Nephron progenitor cell (in vitro differentiated cells): ENCODE measurements at regions not wholly inside any gene's neighbourhood (a gene's known extent, or its start where the extent isn't known, plus 50 kb on each side); places are given as distances from the start of the nearest gene placed in this dataset.

Source experiments
- DNase-seq: peaks from one replicate; pipeline ENCODE4 v3.0.0; 2021
- H3K27ac Mint-ChIP-seq: 2 replicates; pipeline ENCODE4 v1.8.0; 2021; ENCODE audit warnings: mild to moderate bottlenecking, moderate library complexity, mixed read lengths
- H3K27me3 Mint-ChIP-seq: 2 replicates; pipeline ENCODE4 v1.8.0; 2021; ENCODE audit warnings: mild to moderate bottlenecking, low read depth, mixed read lengths; ENCODE audit not compliant: poor library complexity
- H3K36me3 Mint-ChIP-seq: 2 replicates; pipeline ENCODE4 v1.8.0; 2021; ENCODE audit warnings: low read depth, mixed read lengths
- H3K4me1 Mint-ChIP-seq: 2 replicates; pipeline ENCODE4 v1.8.0; 2021; ENCODE audit warnings: mixed read lengths
- H3K4me3 Mint-ChIP-seq: 2 replicates; pipeline ENCODE4 v1.8.0; 2021; ENCODE audit warnings: mild to moderate bottlenecking, moderate library complexity, mixed read lengths
- H3K9me3 Mint-ChIP-seq: 2 replicates; pipeline ENCODE4 v1.8.0; 2021; ENCODE audit warnings: mild to moderate bottlenecking, moderate library complexity, mixed read lengths
- TF ChIP-seq, protein P1 (sequence below): fragments of 200-600 bp; sonication (generic); IDR thresholded peaks from 2 replicates; pipeline ENCODE4 v1.5.0; 2021; ENCODE audit warnings: antibody characterized with exemption

- H3K4me1 Mint-ChIP-seq = no peaks in the 10 kb centered on the region
- H3K27me3 Mint-ChIP-seq = peaks cover 4% of the 10 kb centered on the region
- H3K9me3 Mint-ChIP-seq = no peaks in the 10 kb centered on the region
- H3K36me3 Mint-ChIP-seq = no peaks in the 10 kb centered on the region
- TF ChIP-seq, protein P1, sequence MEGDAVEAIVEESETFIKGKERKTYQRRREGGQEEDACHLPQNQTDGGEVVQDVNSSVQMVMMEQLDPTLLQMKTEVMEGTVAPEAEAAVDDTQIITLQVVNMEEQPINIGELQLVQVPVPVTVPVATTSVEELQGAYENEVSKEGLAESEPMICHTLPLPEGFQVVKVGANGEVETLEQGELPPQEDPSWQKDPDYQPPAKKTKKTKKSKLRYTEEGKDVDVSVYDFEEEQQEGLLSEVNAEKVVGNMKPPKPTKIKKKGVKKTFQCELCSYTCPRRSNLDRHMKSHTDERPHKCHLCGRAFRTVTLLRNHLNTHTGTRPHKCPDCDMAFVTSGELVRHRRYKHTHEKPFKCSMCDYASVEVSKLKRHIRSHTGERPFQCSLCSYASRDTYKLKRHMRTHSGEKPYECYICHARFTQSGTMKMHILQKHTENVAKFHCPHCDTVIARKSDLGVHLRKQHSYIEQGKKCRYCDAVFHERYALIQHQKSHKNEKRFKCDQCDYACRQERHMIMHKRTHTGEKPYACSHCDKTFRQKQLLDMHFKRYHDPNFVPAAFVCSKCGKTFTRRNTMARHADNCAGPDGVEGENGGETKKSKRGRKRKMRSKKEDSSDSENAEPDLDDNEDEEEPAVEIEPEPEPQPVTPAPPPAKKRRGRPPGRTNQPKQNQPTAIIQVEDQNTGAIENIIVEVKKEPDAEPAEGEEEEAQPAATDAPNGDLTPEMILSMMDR = no peak
- no peak overlapping the region for H3K27ac Mint-ChIP-seq
- DNase-seq = no peak
- H3K4me3 Mint-ChIP-seq = no peak overlapping the region
Observed at GRCh38 chr2:47996808-47997207, 90.5 kb upstream of the FBXO11 start.

GRCh38 chr2:47999512-47999911, 93.2 kb upstream of the FBXO11 start:
- Mint-ChIP-seq H3K36me3 (no peaks in the 10 kb centered on the region), H3K4me1 (no peaks in the 10 kb centered on the region), H3K27ac (no peak overlapping the region), H3K4me3 (no peak overlapping the region), H3K27me3 (peaks cover 7% of the 10 kb centered on the region), H3K9me3 (no peaks in the 10 kb centered on the region)
- TF ChIP-seq, protein P1 = no peak
- DNase-seq = no peak

DNA sequence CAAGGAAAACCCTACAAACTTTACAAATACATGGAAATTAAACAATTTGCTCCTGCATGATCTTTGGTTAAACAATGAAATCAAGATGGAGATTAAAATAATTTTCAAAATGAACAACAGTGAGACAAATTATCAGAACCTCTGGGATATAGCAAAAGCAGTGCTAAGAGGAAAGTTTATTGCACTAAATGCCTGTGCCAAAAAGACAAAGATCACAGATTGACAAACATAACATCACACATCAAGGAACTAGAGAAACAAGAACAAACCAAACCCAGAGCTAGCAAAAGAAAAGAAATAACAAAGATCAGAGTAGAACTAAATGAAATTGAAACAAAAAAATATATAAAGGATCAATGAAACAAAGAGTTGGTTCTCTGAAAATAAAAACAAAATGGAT, 95.2 kb upstream of the FBXO11 start:
- Mint-ChIP-seq H3K27ac (no peak overlapping the region), H3K27me3 (peaks cover 7% of the 10 kb centered on the region), H3K36me3 (no peaks in the 10 kb centered on the region), H3K4me3 (no peak overlapping the region), H3K9me3 (no peaks in the 10 kb centered on the region), H3K4me1 (no peaks in the 10 kb centered on the region)
- TF ChIP-seq, protein P1 = no peak
- DNase-seq = no peak

DNA sequence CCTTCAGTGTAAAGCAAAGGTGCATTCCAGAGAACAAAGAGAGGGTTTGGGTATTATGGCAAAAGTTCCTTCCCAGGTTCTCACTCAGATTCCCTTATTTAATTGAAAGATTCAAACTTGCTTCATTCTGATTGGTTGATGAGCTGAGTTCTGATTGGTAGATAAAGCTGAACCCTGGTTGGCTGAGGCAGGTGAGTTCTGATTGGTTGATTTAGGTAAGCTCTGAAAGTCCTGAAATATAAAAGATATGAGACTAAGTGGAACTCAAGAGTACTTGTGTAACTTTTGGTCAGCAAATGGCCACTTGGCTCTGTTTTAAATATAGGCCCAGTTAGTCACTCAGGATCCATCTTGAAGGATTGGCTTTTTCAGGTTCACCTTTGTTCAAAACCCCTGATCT, 99.8 kb upstream of the FBXO11 start:
- TF ChIP-seq, protein P1 = no peak
- no peak for DNase-seq
- Mint-ChIP-seq H3K27ac (no peak overlapping the region), H3K4me1 (no peaks in the 10 kb centered on the region), H3K9me3 (no peaks in the 10 kb centered on the region), H3K27me3 (peaks cover 9% of the 10 kb centered on the region), H3K4me3 (no peak overlapping the region), H3K36me3 (no peaks in the 10 kb centered on the region)

- no peaks in the 10 kb centered on the region for H3K4me1 Mint-ChIP-seq
- no peaks in the 10 kb centered on the region for H3K36me3 Mint-ChIP-seq
- peaks cover 7% of the 10 kb centered on the region for H3K27me3 Mint-ChIP-seq
- DNase-seq = no peak
- TF ChIP-seq, protein P1 = no peak
- no peaks in the 10 kb centered on the region for H3K9me3 Mint-ChIP-seq
- no peak overlapping the region for H3K4me3 Mint-ChIP-seq
- no peak overlapping the region for H3K27ac Mint-ChIP-seq
Observed at GRCh38 chr2:48007699-48008268, 101.5 kb upstream of the FBXO11 start.

DNA sequence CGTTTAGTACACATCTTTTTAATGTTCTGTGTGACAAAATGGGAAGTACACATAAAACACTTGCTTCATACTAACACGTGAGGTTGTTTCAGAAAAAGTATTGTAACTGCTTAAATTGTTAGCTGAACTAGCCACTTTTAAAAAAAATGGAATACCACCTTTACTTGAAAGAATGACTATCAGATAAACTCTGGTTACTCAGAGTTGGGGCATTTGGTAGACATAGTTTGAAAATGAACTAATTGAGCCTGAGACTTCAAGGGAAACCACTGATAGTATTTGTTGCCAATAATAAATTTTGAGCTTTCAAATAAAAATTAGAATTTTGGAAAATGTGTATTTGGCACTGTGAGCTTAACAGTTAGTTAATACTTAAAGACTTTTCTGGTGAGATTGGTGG, 103.0 kb upstream of the FBXO11 start:
- no peak overlapping the region for H3K4me3 Mint-ChIP-seq
- no peaks in the 10 kb centered on the region for H3K4me1 Mint-ChIP-seq
- no peak for DNase-seq
- peaks cover 5% of the 10 kb centered on the region for H3K27me3 Mint-ChIP-seq
- H3K36me3 Mint-ChIP-seq = no peaks in the 10 kb centered on the region
- TF ChIP-seq, protein P1 = no peak
- H3K9me3 Mint-ChIP-seq = no peaks in the 10 kb centered on the region
- H3K27ac Mint-ChIP-seq = no peak overlapping the region
